Mucosa of descending colon (tissue), 3 donors: ENCODE measurements at regions not wholly inside any gene's neighbourhood (a gene's known extent, or its start where the extent isn't known, plus 50 kb on each side); places are given as distances from the start of the nearest gene placed in this dataset.

ENCODE experiments used
- ATAC-seq: fragments of 200-7000 bp; cut with Tn5 transposase; one replicate; pipeline ENCODE4 v1.9.1; 2020; ENCODE audit warnings: mild to moderate bottlenecking, moderate library complexity
- DNase-seq, 3 donors: peaks; one replicate each; pipeline ENCODE4 v3.0.0-alpha.2; 2020
- H3K36me3 ChIP-seq: fragments of 200-600 bp; one replicate; pipeline ENCODE4 v1.8.0; 2021; ENCODE audit warnings: low read depth, mild to moderate bottlenecking
- H3K4me1 ChIP-seq: fragments of 200-600 bp; one replicate; pipeline ENCODE4 v1.8.0; 2021; ENCODE audit warnings: low read depth, mild to moderate bottlenecking
- H3K4me3 ChIP-seq: fragments of 200-600 bp; one replicate; pipeline ENCODE4 v1.8.0; 2021; ENCODE audit warnings: mild to moderate bottlenecking
- H3K9me3 ChIP-seq: fragments of 200-600 bp; one replicate; pipeline ENCODE4 v1.8.0; 2021; ENCODE audit warnings: mild to moderate bottlenecking
- intact Hi-C, 2 donors: fragments of 100-400 bp; cut with DNase I in 1 of 2; cut with micrococcal nuclease in 1 of 2; formaldehyde crosslinking; loops; one replicate each; pipeline versions ENCODE4 v1.11.0 to v1.11.1; 2022; cut with DNase I, micrococcal nuclease
- TF ChIP-seq, protein P1 (sequence below): fragments of 200-600 bp; IDR thresholded peaks from one replicate; pipeline ENCODE4 v1.8.0; 2022; ENCODE audit warnings: antibody characterized with exemption, mild to moderate bottlenecking
- donor health status: DM: no; HTN: no; CAD: no; lungs with moderate emphysema.
- donor health status: DM: no; HTN: no; CAD: no.
- donor health status: DM: no; HTN: yes; CAD: no.

DNA sequence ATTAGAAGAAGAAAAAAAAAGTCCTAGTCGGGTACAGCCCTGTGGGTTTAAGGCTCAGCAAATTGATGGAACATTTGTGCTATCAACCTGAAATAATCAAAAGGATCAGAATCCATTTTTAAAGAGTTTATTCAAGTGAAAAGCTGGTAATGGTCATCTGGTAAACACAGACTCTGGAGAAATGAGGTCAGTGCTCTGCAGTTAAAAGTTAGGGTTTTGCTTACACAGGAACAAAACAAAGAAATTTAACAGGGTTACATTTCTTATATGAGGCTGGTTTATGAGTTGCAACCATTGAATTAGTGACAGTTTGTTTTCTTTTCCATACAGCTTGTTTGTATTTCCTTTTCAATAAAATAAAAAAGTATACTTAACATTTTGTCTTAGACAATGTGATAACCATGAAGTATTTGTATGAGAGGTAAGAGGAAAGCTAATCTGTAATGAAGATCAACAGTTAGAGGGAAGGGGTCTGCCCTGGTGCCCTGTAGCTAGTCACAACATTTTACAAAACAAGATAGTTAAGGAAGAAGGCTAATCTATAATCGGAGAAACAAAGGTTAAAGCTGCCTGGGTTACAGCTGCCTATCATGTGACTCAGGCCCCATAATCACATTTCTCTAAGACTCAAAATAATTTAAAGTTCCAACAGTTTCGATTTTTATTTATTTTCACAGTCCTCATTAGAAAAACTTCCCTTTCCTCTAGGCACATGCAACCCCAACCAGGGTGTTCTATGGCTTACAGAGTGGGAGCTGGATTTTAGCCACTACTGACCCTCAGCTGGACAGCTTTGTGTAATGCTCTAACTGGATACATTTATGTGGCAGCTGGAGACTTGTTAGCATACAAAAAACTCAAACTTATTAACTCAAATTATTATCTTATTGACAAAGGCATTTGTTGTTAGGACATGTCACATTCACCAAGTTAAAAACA, 98.1 kb upstream of the ACP3 start:
- Histone ChIP-seq H3K9me3 (no peaks in the 10 kb centered on the region), H3K4me3 (no peak overlapping the region), H3K4me1 (no peaks in the 10 kb centered on the region), H3K36me3 (no peaks in the 10 kb centered on the region)
- intact Hi-C loops = no loop called here
- TF ChIP-seq, protein P1, sequence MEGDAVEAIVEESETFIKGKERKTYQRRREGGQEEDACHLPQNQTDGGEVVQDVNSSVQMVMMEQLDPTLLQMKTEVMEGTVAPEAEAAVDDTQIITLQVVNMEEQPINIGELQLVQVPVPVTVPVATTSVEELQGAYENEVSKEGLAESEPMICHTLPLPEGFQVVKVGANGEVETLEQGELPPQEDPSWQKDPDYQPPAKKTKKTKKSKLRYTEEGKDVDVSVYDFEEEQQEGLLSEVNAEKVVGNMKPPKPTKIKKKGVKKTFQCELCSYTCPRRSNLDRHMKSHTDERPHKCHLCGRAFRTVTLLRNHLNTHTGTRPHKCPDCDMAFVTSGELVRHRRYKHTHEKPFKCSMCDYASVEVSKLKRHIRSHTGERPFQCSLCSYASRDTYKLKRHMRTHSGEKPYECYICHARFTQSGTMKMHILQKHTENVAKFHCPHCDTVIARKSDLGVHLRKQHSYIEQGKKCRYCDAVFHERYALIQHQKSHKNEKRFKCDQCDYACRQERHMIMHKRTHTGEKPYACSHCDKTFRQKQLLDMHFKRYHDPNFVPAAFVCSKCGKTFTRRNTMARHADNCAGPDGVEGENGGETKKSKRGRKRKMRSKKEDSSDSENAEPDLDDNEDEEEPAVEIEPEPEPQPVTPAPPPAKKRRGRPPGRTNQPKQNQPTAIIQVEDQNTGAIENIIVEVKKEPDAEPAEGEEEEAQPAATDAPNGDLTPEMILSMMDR = no peak
- ATAC-seq (no peak), DNase-seq (no peak)

DNA sequence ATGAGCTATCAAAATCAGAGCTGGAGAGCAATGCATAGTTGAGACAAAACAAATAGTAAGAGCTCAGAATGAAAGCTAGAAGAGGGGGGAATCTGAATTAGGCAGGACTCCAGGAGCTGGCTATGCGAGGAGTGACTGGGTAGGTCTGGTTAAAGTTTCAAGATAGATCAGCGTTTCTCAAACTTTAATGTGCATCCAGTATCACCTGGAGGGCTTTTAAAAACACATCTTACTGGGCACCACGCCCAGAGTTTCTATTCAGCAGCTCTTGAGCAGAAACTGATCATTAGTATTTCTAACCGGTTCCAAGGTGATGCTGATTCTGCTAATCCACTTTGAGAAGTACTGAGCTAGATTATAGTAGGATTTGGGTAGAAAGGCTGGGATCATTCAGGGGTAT, 96.2 kb upstream of the ACP3 start:
- TF ChIP-seq, protein P1 = no peak
- intact Hi-C loops = no loop called here
- no peaks in the 10 kb centered on the region for H3K4me1 ChIP-seq
- DNase-seq (no peak), ATAC-seq (no peak)
- no peaks in the 10 kb centered on the region for H3K36me3 ChIP-seq
- no peak overlapping the region for H3K4me3 ChIP-seq
- no peaks in the 10 kb centered on the region for H3K9me3 ChIP-seq

DNA sequence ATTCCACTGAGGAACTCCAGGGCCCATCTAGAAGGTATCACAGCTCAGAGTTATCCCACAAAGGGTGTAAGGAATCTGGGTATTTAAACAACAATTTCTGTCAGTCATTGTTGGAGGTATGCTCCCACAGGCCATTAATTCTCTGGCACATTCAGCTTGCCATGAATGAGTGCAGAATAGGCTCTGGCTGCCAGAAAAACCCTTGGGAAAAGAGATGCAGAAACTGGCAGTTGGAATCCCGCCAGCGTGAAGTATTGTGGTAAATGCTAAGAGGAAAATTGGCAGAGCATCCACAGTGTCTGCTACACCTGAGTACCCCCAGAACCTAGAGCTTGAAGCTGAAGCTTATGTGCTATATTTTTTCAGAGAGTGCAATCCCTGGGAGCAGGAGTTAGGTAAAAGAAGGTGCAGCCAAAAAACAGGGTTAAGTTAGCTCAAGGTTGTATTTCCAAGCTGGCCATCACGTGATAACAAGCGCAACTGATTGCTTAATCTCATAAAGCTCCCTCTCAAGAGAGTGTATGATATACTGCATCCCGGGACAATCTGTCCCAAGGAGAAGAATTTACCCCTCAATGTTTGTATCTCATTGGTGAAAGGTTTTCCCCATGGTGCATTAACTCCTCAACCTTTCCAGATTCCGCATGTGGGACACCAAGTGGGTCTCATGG, 94.2 kb upstream of the ACP3 start:
- Histone ChIP-seq H3K4me1 (no peaks in the 10 kb centered on the region), H3K36me3 (no peaks in the 10 kb centered on the region), H3K9me3 (no peaks in the 10 kb centered on the region), H3K4me3 (no peak overlapping the region)
- intact Hi-C loops = no loop called here
- no peak for ATAC-seq
- DNase-seq = no peak
- TF ChIP-seq, protein P1 = no peak

DNA sequence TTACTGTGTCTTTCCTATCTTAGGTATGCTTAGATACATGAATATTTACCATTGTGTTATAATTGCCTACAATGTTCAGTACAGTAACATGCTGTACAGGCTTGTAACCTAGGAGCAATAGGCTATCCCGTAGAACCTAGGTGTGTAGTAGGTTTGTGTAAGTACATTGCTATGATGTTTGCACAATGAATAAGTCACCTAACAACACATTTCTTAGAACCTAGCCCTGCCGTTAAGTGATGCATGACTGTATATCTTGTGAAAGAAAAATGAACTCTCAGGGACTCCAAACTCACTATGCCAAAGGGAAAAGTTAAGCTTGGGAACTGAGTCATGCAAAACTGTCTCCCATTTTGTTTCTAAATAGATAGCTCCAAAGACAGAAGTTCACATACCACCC, 91.5 kb upstream of the ACP3 start:
- H3K9me3 ChIP-seq = no peaks in the 10 kb centered on the region
- H3K4me1 ChIP-seq = no peaks in the 10 kb centered on the region
- no peaks in the 10 kb centered on the region for H3K36me3 ChIP-seq
- TF ChIP-seq, protein P1 = no peak
- H3K4me3 ChIP-seq = no peak overlapping the region
- ATAC-seq = peak; percentile 97
- DNase-seq = no peak
- intact Hi-C loops = no loop called here

DNA sequence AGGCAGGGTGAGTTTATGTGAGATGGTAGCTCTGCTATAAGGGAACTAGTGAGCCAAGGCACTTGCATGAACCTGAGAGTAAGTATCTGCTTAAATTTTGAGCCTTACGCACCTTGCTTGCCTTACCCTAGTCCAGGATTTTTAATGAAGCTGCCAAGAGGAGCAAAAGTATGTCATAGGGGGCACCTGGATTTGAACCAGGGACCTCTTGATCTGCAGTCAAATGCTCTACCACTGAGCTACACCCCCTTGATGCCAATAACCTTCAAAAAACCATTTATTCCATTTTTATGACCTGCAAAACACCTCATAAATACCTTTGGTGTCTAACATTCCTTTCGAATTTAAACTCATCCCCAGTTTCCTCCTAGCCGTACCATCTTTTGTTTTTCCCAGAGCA, 88.3 kb upstream of the ACP3 start:
- no peaks in the 10 kb centered on the region for H3K4me1 ChIP-seq
- ATAC-seq (no peak), DNase-seq (no peak)
- intact Hi-C loops = no loop called here
- H3K9me3 ChIP-seq = no peaks in the 10 kb centered on the region
- TF ChIP-seq, protein P1 = no peak
- H3K36me3 ChIP-seq = no peaks in the 10 kb centered on the region
- no peak overlapping the region for H3K4me3 ChIP-seq
